ENCODE measurements at regions not wholly inside any gene's neighbourhood (a gene's known extent, or its start where the extent isn't known, plus 50 kb on each side); places are given as distances from the start of the nearest gene placed in this dataset.

DNA sequence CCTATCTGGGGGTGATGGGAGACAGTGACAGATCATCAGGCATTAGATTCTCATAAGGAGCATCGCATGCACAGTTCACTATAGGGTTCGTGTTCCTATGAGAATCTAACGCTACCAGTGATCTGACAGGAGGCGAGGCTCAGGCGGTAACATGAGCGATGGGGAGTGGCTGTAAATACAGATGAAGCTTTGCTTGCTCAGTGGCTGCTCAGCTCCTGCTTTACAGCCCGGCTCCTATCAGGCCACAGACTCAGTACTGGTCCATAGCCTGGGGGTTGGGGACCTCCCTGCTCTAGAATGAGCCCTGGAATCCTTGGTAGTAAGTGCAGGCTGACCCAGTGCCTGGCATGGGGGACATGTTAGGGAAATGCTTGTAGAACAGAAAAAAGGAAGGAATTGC, 426.0 kb downstream of the TYW1 start:
- TF ChIP-seq POLR2A (IDR thresholded peaks at IDR 0.05; ENCODE audit: low read depth, low read length) = no peak
- TF ChIP-seq, protein P1, sequence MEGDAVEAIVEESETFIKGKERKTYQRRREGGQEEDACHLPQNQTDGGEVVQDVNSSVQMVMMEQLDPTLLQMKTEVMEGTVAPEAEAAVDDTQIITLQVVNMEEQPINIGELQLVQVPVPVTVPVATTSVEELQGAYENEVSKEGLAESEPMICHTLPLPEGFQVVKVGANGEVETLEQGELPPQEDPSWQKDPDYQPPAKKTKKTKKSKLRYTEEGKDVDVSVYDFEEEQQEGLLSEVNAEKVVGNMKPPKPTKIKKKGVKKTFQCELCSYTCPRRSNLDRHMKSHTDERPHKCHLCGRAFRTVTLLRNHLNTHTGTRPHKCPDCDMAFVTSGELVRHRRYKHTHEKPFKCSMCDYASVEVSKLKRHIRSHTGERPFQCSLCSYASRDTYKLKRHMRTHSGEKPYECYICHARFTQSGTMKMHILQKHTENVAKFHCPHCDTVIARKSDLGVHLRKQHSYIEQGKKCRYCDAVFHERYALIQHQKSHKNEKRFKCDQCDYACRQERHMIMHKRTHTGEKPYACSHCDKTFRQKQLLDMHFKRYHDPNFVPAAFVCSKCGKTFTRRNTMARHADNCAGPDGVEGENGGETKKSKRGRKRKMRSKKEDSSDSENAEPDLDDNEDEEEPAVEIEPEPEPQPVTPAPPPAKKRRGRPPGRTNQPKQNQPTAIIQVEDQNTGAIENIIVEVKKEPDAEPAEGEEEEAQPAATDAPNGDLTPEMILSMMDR (conservative IDR thresholded peaks at IDR 0.05; ENCODE audit: low read depth, low read length) = no peak
- TF ChIP-seq FOS (IDR thresholded peaks at IDR 0.05; ENCODE audit: low read depth, low read length) = no peak
- TF ChIP-seq RAD21 (IDR thresholded peaks at IDR 0.05; ENCODE audit: low read length) = no peak
- TF ChIP-seq BHLHE40 (IDR thresholded peaks at IDR 0.05; ENCODE audit: low read depth, low read length) = no peak
- TF ChIP-seq, protein P2, sequence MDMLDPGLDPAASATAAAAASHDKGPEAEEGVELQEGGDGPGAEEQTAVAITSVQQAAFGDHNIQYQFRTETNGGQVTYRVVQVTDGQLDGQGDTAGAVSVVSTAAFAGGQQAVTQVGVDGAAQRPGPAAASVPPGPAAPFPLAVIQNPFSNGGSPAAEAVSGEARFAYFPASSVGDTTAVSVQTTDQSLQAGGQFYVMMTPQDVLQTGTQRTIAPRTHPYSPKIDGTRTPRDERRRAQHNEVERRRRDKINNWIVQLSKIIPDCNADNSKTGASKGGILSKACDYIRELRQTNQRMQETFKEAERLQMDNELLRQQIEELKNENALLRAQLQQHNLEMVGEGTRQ (IDR thresholded peaks at IDR 0.05; ENCODE audit: low read depth, low read length) = no peak
- TF ChIP-seq MAZ (IDR thresholded peaks at IDR 0.05; ENCODE audit: borderline replicate concordance, low read depth, low read length) = no peak
- TF ChIP-seq RFX5 (IDR thresholded peaks at IDR 0.05; ENCODE audit: low read depth, low read length) = no peak
- no peak for TF ChIP-seq CEBPB (IDR thresholded peaks at IDR 0.05; ENCODE audit: low read depth, low read length)
- TF ChIP-seq, protein P3, sequence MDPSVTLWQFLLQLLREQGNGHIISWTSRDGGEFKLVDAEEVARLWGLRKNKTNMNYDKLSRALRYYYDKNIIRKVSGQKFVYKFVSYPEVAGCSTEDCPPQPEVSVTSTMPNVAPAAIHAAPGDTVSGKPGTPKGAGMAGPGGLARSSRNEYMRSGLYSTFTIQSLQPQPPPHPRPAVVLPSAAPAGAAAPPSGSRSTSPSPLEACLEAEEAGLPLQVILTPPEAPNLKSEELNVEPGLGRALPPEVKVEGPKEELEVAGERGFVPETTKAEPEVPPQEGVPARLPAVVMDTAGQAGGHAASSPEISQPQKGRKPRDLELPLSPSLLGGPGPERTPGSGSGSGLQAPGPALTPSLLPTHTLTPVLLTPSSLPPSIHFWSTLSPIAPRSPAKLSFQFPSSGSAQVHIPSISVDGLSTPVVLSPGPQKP (IDR thresholded peaks at IDR 0.05; ENCODE audit: borderline replicate concordance, low read depth, low read length) = no peak
- TF ChIP-seq MXI1 (IDR thresholded peaks at IDR 0.05; ENCODE audit: borderline replicate concordance, low read depth, low read length) = no peak

Measured in IMR-90 (cell line).